Limb (tissue), 2 donors: ENCODE measurements at regions not wholly inside any gene's neighbourhood (a gene's known extent, or its start where the extent isn't known, plus 50 kb on each side); places are given as distances from the start of the nearest gene placed in this dataset.

ENCODE experiments used
- DNase-seq, 2 donors: peaks; one replicate each; pipeline ENCODE4 v3.0.0-alpha.2; 2016; ENCODE audit errors: extremely low spot score in 2 of 2

DNA sequence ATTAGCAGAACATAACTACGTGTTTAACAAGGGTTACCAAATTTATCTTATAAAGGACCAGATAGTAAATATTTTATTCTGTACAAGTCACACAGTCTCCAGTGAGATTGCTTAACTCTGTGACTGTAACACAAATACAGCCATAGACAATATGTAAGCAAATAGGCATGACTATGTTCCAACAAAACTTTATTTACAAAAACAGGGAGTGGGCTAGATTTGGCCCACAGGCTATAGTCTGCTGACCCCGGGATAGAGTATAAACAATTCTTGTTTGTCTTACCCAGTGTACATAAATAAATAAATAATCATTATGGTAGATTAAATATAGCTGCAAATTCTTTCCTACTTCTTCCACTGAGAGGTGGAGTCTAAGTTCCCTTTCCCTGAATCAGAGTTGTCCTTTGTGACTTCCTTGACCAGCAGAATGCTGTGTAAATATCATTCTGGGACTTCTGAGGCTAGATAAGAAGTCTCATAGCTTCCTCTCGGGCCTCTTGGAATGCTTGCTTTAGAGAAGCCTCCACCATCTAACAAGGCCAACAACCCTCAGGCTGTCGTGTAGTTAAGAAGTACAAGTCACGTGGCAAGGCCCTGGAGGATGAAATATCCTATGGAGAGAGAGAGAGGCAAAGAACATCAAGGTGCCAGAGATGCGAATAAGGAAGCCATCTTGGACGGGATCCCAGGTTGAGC, 59.1 kb upstream of the TMEM244 start:
- no peak for DNase-seq

DNA sequence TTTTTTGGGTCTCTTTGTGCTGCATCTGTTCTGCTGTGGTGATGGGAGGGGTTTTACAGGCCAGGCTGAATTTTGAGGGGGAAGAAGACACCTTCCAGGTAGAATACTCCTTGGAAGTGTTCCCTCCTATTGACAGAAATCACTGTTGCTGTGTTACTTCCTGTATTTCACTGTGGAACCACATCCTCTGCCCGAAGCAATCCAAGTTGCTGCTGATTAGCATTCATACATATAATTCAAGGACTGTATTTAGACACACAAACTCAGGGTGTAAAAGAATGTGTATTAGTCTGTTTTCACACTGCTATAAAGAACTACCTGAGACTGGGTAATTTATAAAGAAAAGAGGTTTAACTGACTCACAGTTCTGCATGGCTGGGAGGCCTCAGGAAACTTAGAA, 50.6 kb upstream of the TMEM244 start:
- no peak for DNase-seq
